ENCODE measurements at regions not wholly inside any gene's neighbourhood (a gene's known extent, or its start where the extent isn't known, plus 50 kb on each side); places are given as distances from the start of the nearest gene placed in this dataset.

- TF ChIP-seq CTCF (IDR thresholded peaks at IDR 0.05; ENCODE audit: insufficient read depth, low read depth, low read length) (no peak), EZH2 (IDR thresholded peaks at IDR 0.05; ENCODE audit: insufficient read depth, low read length) (no peak)
Measured at GRCh38 chr6:27851440-27851839, 60.8 kb downstream of the OR2B2 start.

Data from astrocyte (in vitro differentiated cells and primary cell).